ENCODE measurements at regions not wholly inside any gene's neighbourhood (a gene's known extent, or its start where the extent isn't known, plus 50 kb on each side); places are given as distances from the start of the nearest gene placed in this dataset.

DNA sequence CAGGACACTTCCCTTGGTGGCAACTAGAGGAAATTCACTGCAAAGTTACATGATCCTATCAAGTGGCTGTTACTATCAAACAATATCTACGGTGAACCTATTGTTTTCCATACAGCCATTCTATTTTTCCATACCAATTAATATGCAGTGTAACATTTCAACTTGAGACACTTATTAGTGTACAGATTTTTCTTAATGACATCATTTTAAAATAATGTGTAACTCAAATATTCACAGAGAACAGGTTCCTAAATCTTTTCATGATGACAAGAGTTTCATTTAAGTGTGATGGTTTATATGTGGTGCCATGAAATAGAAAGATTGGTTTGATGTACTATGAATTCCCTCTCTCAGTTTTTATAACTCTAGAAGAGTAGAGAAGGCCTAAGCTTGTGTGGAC, 291.2 kb upstream of the SOX5 start:
- Histone ChIP-seq H3K79me2 (ENCODE audit: control insufficient read depth, insufficient read depth, low read length) (no peaks in the 10 kb centered on the region), H3K27ac (ENCODE audit: insufficient read depth, low read depth, low read length) (no peak overlapping the region), H3K4me1 (ENCODE audit: control insufficient read depth, extremely low read depth, insufficient read depth, low read length) (no peaks in the 10 kb centered on the region), H2AFZ (ENCODE audit: low read depth, low read length) (no peak overlapping the region), H3K9me1 (replicated peaks; ENCODE audit: control insufficient read depth, extremely low read depth, insufficient read depth, low read length) (no peaks in the 10 kb centered on the region), H3K27me3 (ENCODE audit: control insufficient read depth in 2 of 2, insufficient read depth in 2 of 2, low read length in 2 of 2) (no peaks in the 10 kb centered on the region), H3K9me3 (replicated peaks; ENCODE audit: control insufficient read depth, insufficient read depth, low read length) (no peaks in the 10 kb centered on the region), H3K4me3 (replicated peaks in 1 of 3; ENCODE audit: insufficient read depth in 1 of 3, low read depth in 1 of 3, low read length in 3 of 3) (no peak overlapping the region), H3K4me2 (ENCODE audit: insufficient read depth, low read length) (no peak overlapping the region), H3K9ac (replicated peaks; ENCODE audit: extremely low read depth, insufficient read depth, low read length) (no peak overlapping the region), H3K36me3 (ENCODE audit: control insufficient read depth in 2 of 2, extremely low read depth in 1 of 2, insufficient read depth in 2 of 2, low read length in 2 of 2) (no peaks in the 10 kb centered on the region), H4K20me1 (replicated peaks; ENCODE audit: control insufficient read depth, extremely low read depth, insufficient read depth, low read length) (no peaks in the 10 kb centered on the region)
- TF ChIP-seq, protein P1, sequence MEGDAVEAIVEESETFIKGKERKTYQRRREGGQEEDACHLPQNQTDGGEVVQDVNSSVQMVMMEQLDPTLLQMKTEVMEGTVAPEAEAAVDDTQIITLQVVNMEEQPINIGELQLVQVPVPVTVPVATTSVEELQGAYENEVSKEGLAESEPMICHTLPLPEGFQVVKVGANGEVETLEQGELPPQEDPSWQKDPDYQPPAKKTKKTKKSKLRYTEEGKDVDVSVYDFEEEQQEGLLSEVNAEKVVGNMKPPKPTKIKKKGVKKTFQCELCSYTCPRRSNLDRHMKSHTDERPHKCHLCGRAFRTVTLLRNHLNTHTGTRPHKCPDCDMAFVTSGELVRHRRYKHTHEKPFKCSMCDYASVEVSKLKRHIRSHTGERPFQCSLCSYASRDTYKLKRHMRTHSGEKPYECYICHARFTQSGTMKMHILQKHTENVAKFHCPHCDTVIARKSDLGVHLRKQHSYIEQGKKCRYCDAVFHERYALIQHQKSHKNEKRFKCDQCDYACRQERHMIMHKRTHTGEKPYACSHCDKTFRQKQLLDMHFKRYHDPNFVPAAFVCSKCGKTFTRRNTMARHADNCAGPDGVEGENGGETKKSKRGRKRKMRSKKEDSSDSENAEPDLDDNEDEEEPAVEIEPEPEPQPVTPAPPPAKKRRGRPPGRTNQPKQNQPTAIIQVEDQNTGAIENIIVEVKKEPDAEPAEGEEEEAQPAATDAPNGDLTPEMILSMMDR (IDR thresholded peaks at IDR 0.05; ENCODE audit: extremely low read depth in 1 of 2, insufficient read depth in 1 of 2, low read depth in 1 of 2, low read length in 2 of 2), result no peak
- BruUV-seq (replicated peaks), result no TSS peak
- dilution Hi-C loops (cut with MboI; ENCODE audit: extremely low pct_ligation_motif_present, low sequenced_read_pairs), result no loop called here
- CTCF ChIA-PET, result no interaction called here
- FAIRE-seq (no peak), DNase-seq (ENCODE audit: low read depth, low spot score) (no peak)
- POLR2A ChIA-PET, result no interaction called here
- intact Hi-C loops (cut with micrococcal nuclease), result no loop called here

DNA sequence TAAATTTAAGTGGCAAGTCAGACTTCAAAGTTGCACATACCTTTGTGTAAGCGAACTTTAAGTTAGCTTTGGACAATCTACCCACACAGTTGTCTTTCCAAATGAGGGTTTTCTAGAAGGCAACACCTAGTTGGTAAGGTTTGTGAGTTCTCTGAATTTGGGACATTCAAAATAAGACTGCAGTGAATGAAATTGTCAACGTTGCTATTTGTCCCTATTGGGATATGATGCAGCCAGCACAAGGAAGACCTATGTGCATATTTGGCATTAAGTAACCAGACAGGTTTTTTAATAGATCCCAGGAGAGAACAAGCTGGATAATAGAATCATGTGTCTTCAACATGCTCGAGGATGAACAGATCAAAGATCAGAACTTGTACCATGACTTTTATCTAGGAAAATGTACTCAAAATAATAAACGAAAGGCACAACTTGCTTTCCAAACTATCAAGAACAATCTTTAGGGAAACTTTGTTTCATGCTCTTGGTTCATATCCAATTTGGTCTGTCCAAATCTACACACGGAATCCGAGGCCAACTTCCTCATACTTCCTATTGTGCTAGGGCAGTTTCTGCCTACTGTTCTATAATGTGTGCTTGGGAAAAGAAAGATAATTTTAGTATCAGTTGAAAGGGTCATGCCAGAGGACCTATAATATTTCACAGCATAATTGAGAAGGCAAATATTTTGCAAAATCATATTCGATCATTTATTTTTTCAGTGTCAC, 284.2 kb upstream of the SOX5 start:
- POLR2A ChIA-PET, result no interaction called here
- Histone ChIP-seq H3K4me3 (replicated peaks in 1 of 3; ENCODE audit: insufficient read depth in 1 of 3, low read depth in 1 of 3, low read length in 3 of 3) (no peak overlapping the region), H3K79me2 (ENCODE audit: control insufficient read depth, insufficient read depth, low read length) (no peaks in the 10 kb centered on the region), H3K9me1 (replicated peaks; ENCODE audit: control insufficient read depth, extremely low read depth, insufficient read depth, low read length) (no peaks in the 10 kb centered on the region), H3K9me3 (replicated peaks; ENCODE audit: control insufficient read depth, insufficient read depth, low read length) (no peaks in the 10 kb centered on the region), H3K36me3 (ENCODE audit: control insufficient read depth in 2 of 2, extremely low read depth in 1 of 2, insufficient read depth in 2 of 2, low read length in 2 of 2) (no peaks in the 10 kb centered on the region), H3K4me1 (ENCODE audit: control insufficient read depth, extremely low read depth, insufficient read depth, low read length) (peaks cover 5% of the 10 kb centered on the region), H4K20me1 (replicated peaks; ENCODE audit: control insufficient read depth, extremely low read depth, insufficient read depth, low read length) (no peaks in the 10 kb centered on the region), H3K9ac (replicated peaks; ENCODE audit: extremely low read depth, insufficient read depth, low read length) (no peak overlapping the region), H3K27ac (ENCODE audit: insufficient read depth, low read depth, low read length) (no peak overlapping the region), H3K4me2 (ENCODE audit: insufficient read depth, low read length) (no peak overlapping the region), H3K27me3 (ENCODE audit: control insufficient read depth in 2 of 2, insufficient read depth in 2 of 2, low read length in 2 of 2) (no peaks in the 10 kb centered on the region), H2AFZ (ENCODE audit: low read depth, low read length) (no peak overlapping the region)
- FAIRE-seq (no peak), DNase-seq (ENCODE audit: low read depth, low spot score) (peak; percentile 52)
- CTCF ChIA-PET, result interaction anchor here (1.0 kb wide), 1 partner anchor 18 kb away, joined by 3 read pairs; no protein-coding TSS in a partner anchor
- TF ChIP-seq, protein P2, sequence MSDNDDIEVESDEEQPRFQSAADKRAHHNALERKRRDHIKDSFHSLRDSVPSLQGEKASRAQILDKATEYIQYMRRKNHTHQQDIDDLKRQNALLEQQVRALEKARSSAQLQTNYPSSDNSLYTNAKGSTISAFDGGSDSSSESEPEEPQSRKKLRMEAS (IDR thresholded peaks at IDR 0.05; ENCODE audit: insufficient read depth, insufficient read length), result no peak
- TF ChIP-seq POLR2AphosphoS5 (IDR thresholded peaks at IDR 0.05; ENCODE audit: insufficient read depth, low read depth, low read length) (no peak), POLR2A (IDR thresholded peaks at IDR 0.05; ENCODE audit: low read depth, low read length) (no peak), MYC (IDR thresholded peaks at IDR 0.05; ENCODE audit: low read depth, low read length) (no peak), FOS (IDR thresholded peaks at IDR 0.05; ENCODE audit: borderline replicate concordance, insufficient read depth, low read length) (no peak), EZH2 (IDR thresholded peaks at IDR 0.05; ENCODE audit: borderline replicate concordance, low read depth, low read length, severe bottlenecking) (no peak), JUN (IDR thresholded peaks at IDR 0.05; ENCODE audit: borderline replicate concordance, insufficient read depth, insufficient read length, low read depth) (no peak), GATA2 (IDR thresholded peaks at IDR 0.05; ENCODE audit: insufficient read depth, insufficient read length, low read depth, low read length) (no peak)
- TF ChIP-seq, protein P1 (IDR thresholded peaks at IDR 0.05; ENCODE audit: extremely low read depth in 1 of 2, insufficient read depth in 1 of 2, low read depth in 1 of 2, low read length in 2 of 2), result no peak
- intact Hi-C loops (cut with micrococcal nuclease), result no loop called here
- BruUV-seq (replicated peaks), result no TSS peak
- dilution Hi-C loops (cut with MboI; ENCODE audit: extremely low pct_ligation_motif_present, low sequenced_read_pairs), result no loop called here
